Sigmoid colon (tissue), 6 donors: ENCODE measurements at regions not wholly inside any gene's neighbourhood (a gene's known extent, or its start where the extent isn't known, plus 50 kb on each side); places are given as distances from the start of the nearest gene placed in this dataset.
"Not testable (repeated sequence)": the region's sequence is repeated elsewhere in the genome, so short reads cannot be mapped to it uniquely, and the experiment has no call there.

Experiments used
- DNase-seq: peaks from one replicate; pipeline ENCODE4 v3.0.0-alpha.2; 2019
- H3K27ac ChIP-seq, 4 donors: fragments of 200-600 bp; sonication (generic); one replicate each; pipeline ENCODE4 v1.5.1; 2016 to 2019; ENCODE audit warnings: mild to moderate bottlenecking in 1 of 4
- H3K27me3 ChIP-seq, 3 donors: fragments of 200-600 bp; sonication (generic); one replicate each; pipeline ENCODE4 v1.5.1; 2019; ENCODE audit warnings: mild to moderate bottlenecking in 1 of 3
- H3K36me3 ChIP-seq, 4 donors: fragments of 200-600 bp; sonication (generic); one replicate each; pipeline ENCODE4 v1.5.1; 2016 to 2019
- H3K4me1 ChIP-seq, 4 donors: fragments of 200-600 bp; sonication (generic); one replicate each; pipeline ENCODE4 v1.5.1; 2017 to 2019
- H3K4me3 ChIP-seq, 4 donors: fragments of 200-600 bp; sonication (generic); one replicate each; pipeline ENCODE4 v1.5.1; 2017 to 2019; ENCODE audit warnings: mild to moderate bottlenecking in 2 of 4, moderate library complexity in 1 of 4
- H3K9me3 ChIP-seq, 4 donors: fragments of 200-600 bp in 3 of 4; sonication (generic) in 3 of 4; one replicate each; pipeline versions ENCODE4 v1.5.1 to v1.6.1; 2013 to 2019
- CTCF ChIP-seq, 4 experiments: fragments of 450-650 bp in 3 of 4; fragments of 200-600 bp in 1 of 4; IDR thresholded peaks; one replicate each; pipeline ENCODE4 v1.5.1; 2016 to 2019; ENCODE audit warnings: antibody characterized with exemption in 4 of 4, mild to moderate bottlenecking in 3 of 4, moderate library complexity in 2 of 4
- EP300 ChIP-seq, 4 donors: sonication (generic); formaldehyde crosslinking; IDR thresholded peaks; one replicate each; pipeline ENCODE4 v1.6.1; 2017; ENCODE audit warnings: antibody characterized with exemption in 4 of 4
- POLR2A ChIP-seq, 2 donors: fragments of 450-650 bp; IDR thresholded peaks; one replicate each; pipeline ENCODE4 v1.6.1; 2016; ENCODE audit warnings: antibody characterized with exemption in 2 of 2, mild to moderate bottlenecking in 2 of 2, moderate library complexity in 2 of 2
- POLR2AphosphoS5 ChIP-seq, 4 donors: sonication (generic); formaldehyde crosslinking; IDR thresholded peaks; one replicate each; pipeline ENCODE4 v1.6.1; 2017; ENCODE audit warnings: antibody characterized with exemption in 4 of 4
- WGBS, 2 donors: extraction: QIAGEN DNeasy Blood & Tissue Kit; methylation state at CpG; one replicate each; pipeline ENCODE4 v1.1.7; 2013; 5-methylcytosine and 5-hydroxymethylcytosine counted together
- intact Hi-C: fragments of 100-400 bp; cut with DNase I; formaldehyde crosslinking; loops from one replicate; pipeline ENCODE4 v1.15.1; 2023
- donor health status: healthy with polysubstance abuse.
- donor health status: healthy.

DNA sequence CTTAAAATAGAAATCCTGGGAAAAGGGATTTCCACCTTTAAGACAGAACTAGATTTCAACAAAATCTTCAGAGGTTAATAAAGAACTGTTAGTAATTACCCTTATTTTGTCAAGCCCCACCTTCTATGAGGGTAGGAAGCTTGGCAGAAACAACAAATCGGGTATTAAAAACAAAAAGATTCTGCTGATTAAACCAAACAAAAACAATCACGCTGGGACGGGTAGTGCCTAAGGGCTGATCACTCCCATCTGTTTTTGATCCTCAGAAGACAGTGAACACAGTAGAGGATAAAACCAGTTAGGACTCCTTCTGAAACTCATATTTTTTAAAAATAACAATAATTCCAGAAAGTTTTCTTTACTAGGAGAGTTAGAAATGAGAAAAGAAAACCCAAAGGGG lies 441.3 kb upstream of the API5 start:
- TF ChIP-seq POLR2A (IDR thresholded peaks at IDR 0.05): no peak
- no peak for TF ChIP-seq CTCF (IDR thresholded peaks at IDR 0.05)
- no peak for TF ChIP-seq EP300 (IDR thresholded peaks at IDR 0.05)
- no peak for TF ChIP-seq POLR2AphosphoS5 (IDR thresholded peaks at IDR 0.05)
- Histone ChIP-seq H3K9me3 (peaks cover 0 to 3% (median 0%) of the 10 kb centered on the region in 4 donors), H3K4me1 (no peaks in the 10 kb centered on the region), H3K27ac (no peak overlapping the region), H3K36me3 (no peaks in the 10 kb centered on the region), H3K27me3 (no peaks in the 10 kb centered on the region), H3K4me3 (no peak overlapping the region)
- WGBS, 2 donors: 65 to 76% methylated on average over 3 of the region's 3 CpGs
- intact Hi-C loops: no loop called here
- DNase-seq: no peak

DNA sequence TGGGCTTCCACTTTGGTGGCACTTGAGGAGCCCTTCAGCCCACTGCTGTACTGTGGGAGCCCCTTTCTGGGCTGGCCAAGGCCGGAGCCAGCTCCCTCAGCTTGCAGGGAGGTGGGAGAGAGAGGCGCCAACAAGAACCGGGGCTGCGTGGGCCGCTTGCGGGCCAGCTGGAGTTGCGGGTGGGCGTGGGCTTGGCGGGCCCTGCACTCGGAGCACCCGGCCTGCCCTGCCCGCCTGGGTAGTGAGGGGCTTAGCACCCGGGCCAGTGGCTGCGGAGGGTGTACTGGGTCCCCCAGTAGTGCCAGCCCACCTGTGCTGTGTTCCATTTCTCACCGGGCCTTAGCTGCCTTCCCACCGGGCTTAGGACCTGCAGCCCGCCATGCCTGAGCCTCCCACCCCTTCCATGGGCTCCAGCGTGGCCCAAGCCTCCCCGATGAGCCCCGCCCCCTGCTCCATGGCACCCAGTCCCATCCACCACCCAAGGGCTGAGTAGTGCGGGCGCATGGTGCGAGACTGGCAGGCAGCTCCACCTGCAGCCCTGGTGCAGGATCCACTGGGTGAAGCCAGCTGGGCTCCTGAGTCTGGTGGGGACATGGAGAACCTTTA lies 437.9 kb upstream of the API5 start:
- DNase-seq, H3K4me3 ChIP-seq, H3K27me3 ChIP-seq, H3K9me3 ChIP-seq, H3K27ac ChIP-seq, intact Hi-C loops, H3K4me1 ChIP-seq, H3K36me3 ChIP-seq: not testable (repeated sequence)
- 93 to 95% methylated on average over 23 of the region's 23 CpGs for WGBS, 2 donors

DNA sequence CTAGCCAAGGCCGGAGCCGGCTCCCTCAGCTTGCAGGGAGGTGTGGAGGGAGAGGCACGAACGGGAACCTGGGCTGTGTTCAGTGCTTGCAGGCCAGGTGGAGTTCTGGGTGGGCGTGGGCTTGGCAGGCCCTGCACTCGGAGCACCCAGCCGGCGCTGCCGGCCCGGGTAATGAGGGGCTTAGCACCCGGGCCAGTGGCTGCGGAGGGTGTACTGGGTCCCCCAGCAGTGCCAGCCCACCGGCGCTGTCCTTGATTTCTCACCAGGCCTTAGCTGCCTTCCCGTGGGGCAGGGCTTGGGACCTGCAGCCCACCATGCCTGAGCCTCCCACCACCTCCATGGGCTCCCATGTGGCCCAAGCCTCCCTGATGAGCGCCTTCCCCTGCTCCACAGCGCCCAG lies 430.5 kb upstream of the API5 start:
- DNase-seq, H3K27me3 ChIP-seq, H3K36me3 ChIP-seq, H3K4me1 ChIP-seq, intact Hi-C loops, H3K9me3 ChIP-seq, H3K27ac ChIP-seq, H3K4me3 ChIP-seq: not testable (repeated sequence)
- WGBS, 2 donors: 88 to 92% methylated on average over 17 of the region's 17 CpGs

- intact Hi-C loops: no loop called here
- Histone ChIP-seq H3K27ac (no peak overlapping the region), H3K9me3 (peaks cover 0 to 1% (median 0%) of the 10 kb centered on the region in 4 donors), H3K36me3 (no peaks in the 10 kb centered on the region), H3K4me3 (no peak overlapping the region), H3K27me3 (no peaks in the 10 kb centered on the region), H3K4me1 (no peaks in the 10 kb centered on the region)
- no peak for DNase-seq
- WGBS, 2 donors: 71% methylated on average over 2 of the region's 2 CpGs
- TF ChIP-seq CTCF (IDR thresholded peaks at IDR 0.05) (no peak), POLR2AphosphoS5 (IDR thresholded peaks at IDR 0.05) (no peak), EP300 (IDR thresholded peaks at IDR 0.05) (no peak), POLR2A (IDR thresholded peaks at IDR 0.05) (no peak)
Measured at GRCh38 chr11:42890773-42891172, 421.0 kb upstream of the API5 start.

GRCh38 chr11:42901084-42901483 lies 410.7 kb upstream of the API5 start:
- H3K4me3 ChIP-seq: no peak overlapping the region
- no peak for TF ChIP-seq CTCF (IDR thresholded peaks at IDR 0.05)
- no peak for TF ChIP-seq POLR2AphosphoS5 (IDR thresholded peaks at IDR 0.05)
- no peak for TF ChIP-seq EP300 (IDR thresholded peaks at IDR 0.05)
- TF ChIP-seq POLR2A (IDR thresholded peaks at IDR 0.05): no peak
- H3K27ac ChIP-seq: no peak overlapping the region
- no peak for DNase-seq
- no peaks in the 10 kb centered on the region for H3K27me3 ChIP-seq
- intact Hi-C loops: no loop called here
- H3K9me3 ChIP-seq: peaks cover 0 to 9% (median 0%) of the 10 kb centered on the region in 4 donors
- WGBS, 2 donors: 55 to 85% methylated on average over 1 of the region's 1 CpG
- no peaks in the 10 kb centered on the region for H3K4me1 ChIP-seq
- no peaks in the 10 kb centered on the region for H3K36me3 ChIP-seq

GRCh38 chr11:42906226-42906625 lies 405.6 kb upstream of the API5 start:
- TF ChIP-seq POLR2A (IDR thresholded peaks at IDR 0.05): no peak
- TF ChIP-seq EP300 (IDR thresholded peaks at IDR 0.05): no peak
- TF ChIP-seq POLR2AphosphoS5 (IDR thresholded peaks at IDR 0.05): no peak
- TF ChIP-seq CTCF (IDR thresholded peaks at IDR 0.05): no peak
- 66 to 68% methylated on average over 7 of the region's 7 CpGs for WGBS, 2 donors
- intact Hi-C loops: no loop called here

More at GRCh38 chr11:42906226-42906625, 405.6 kb upstream of the API5 start:
- no peak for DNase-seq
- H3K36me3 ChIP-seq: no peaks in the 10 kb centered on the region
- no peak overlapping the region for H3K4me3 ChIP-seq
- H3K27me3 ChIP-seq: no peaks in the 10 kb centered on the region
- no peaks in the 10 kb centered on the region for H3K4me1 ChIP-seq
- peaks cover 0 to 9% (median 0%) of the 10 kb centered on the region in 4 donors for H3K9me3 ChIP-seq
- H3K27ac ChIP-seq: no peak overlapping the region
